ENCODE measurements at regions not wholly inside any gene's neighbourhood (a gene's known extent, or its start where the extent isn't known, plus 50 kb on each side); places are given as distances from the start of the nearest gene placed in this dataset.

DNA sequence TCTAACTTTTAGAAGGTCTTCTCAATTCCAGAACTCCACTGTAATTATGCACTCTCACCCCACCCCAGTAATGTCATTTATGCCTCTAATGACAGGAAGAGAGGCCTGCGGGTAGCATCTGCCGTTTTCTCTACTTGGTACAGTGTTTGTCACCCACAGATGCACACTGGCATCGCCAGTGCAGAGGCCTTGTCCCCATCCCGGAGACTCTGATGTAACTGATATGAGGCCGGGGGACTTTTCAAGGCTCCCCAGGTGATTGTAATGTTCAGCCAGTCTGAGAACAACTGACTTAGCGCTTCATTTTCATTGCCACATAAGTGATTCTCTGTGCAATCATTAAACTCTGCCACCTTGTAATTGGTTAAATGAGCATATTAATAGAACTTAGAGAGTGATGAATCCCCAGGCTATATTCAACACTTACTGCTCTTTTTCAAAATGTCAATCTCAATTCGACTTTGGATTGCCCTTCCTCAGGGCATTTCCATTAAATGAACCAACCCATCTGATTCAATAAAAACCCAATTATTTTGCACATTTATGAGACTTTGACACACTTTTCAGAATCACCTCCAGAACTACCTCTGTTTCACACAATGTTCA is 113.2 kb downstream of the HERPUD2 start:
- no peak for DNase-seq

DNA sequence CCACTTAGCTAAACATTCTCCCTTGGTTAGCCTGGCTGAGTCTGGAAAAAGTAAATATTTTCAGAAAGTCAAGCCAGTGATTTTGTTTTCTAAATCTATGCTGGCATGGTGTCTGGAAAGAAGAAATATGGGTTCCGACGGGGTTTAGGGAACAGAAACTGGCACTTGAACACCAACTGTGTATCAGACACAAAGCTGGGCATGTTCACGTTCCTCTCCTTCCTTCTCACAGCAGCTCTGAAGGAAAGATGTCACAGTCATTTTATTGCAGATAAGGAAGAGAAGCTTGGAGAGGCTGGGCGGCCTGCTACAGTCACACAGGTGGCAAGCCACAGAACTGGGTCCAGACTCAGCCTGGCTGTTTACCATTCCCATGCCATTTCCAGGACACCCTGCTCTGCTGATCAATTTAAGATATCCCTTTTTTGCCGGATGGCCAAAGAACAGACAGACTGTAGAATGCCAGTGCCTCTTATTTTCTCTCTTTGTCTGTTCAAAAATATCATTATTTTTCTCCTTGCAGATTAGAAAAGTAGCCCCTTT is 118.8 kb downstream of the HERPUD2 start:
- no peak for DNase-seq

DNA sequence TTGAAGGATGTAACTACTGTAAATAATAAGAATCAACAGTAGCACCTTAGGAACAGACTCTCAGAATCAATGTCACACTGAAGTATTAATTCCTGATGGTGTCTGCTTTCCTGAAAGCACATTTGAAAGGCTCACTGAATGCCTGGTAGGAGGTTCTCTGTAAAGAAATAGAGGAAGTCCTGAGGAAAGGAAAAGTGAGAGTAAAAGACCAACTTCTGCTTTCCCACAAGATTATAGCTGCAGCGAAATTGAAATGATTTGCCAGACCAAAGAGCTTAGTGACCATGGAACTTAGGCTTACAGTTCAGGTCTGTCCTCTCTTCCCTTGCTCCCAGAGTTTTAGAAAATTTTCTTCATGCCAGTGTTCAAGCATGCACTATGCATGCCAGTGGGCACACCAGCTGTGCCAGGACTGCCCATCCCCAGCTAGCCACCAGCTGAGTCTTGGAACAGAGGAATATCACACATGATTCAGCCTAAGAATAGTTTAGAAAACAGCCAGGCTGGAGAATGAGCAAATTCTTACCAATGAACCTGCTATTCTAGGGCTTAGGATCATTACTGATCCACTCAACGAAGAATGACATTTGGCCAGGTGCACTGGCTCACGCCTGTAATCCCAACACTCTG is 123.2 kb downstream of the HERPUD2 start:
- no peak for DNase-seq

DNA sequence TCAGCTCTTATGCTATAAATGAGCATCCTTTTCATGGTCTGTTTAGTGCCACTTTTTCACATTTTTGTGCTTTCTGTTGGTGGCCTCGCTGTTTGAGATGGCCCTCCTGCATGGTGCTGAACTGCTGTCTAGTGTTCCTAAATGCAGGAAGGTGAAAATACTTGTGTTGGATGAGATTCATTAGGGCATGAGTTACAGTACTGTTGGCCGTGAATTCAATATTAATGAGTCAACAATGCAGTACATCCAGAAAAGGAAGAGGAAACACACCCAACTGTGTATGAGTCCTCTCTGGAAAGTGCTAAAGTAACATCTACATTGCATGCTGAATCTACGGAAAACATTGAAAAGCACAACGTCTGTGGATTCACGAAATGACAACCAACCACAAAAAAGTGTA is 124.0 kb downstream of the HERPUD2 start:
- no peak for DNase-seq

DNA sequence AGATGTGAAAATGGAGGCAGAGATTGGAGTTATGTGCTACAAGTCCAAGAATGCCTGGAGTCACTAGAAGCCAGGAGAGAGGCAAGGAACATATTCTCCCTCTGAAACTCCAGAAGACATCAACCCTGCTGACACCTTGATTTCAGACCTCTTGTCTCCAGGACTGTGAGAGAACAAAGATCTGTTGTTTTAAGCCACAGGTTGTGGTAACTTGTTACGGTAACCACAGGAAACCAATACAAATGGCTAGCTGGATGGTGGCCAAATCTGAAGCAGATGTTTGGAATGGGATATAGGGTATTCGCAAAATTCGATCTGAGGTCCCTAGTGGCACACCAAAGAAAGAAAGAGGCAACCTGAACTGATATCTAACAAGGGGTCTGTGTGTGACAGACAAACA is 129.0 kb downstream of the HERPUD2 start:
- DNase-seq: no peak

DNA sequence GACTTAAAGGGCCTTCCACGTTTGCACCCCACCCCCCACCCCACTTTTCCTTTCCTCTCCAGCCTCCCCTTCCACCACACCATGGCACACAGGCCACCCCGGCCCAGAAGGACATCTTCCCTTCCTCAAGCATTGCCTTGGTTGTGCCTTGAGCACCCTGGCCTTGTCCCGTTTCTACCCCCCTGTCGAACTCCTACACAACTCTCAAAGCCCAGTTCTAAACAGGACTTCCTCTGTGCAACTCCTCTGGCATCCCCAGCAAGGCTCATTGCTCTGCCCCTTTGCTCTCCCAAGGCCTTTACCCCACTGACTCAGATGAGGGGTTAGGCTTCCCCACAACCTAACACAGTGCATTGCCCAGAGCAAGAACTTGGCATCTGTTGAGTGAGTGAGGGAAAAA is 136.1 kb downstream of the HERPUD2 start:
- no peak for DNase-seq

DNA sequence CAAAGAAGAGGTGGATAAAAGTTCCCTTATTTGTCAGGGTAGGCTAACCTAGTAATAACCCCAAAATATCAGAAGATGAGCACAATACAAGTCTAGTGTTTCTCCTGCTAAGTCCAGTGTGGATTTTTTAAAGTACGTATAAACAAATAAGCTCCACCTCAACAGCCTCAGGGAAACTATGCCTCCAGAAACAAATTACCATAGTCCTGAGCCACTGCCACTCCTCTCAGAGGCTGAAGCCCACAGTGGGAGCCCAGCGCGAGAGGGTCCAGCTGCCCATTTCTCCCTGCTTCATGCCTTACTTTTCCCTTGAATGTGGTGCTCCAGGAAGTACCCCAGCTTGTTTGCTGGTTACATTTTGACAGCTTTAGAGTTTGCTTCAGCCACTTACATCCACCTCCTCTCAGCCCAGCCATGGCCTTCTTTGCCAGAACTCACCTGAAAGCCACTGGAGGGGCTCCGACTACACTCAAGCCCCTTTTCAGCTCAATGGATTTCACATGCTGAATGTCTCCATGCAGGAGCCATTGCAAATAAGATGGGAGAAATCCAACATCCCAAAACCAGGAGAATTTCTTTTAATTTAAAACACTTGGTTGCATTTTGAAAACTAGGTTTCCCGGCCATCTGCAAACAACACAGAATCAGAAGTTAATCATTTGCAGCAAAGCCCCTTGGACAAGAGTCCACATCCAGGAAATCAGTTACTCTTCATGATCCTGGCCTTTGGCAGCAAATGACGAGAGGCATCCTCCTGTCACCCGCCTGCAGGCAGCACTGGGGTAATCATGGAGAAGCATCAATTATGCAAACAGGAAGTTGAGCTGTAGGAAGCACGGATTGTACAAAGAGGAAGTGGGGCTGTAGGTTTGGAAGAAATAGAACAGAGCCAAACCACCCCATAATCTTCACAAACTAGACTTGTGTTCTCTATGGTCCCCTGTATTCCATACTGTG is 138.1 kb downstream of the HERPUD2 start:
- DNase-seq: no peak

DNA sequence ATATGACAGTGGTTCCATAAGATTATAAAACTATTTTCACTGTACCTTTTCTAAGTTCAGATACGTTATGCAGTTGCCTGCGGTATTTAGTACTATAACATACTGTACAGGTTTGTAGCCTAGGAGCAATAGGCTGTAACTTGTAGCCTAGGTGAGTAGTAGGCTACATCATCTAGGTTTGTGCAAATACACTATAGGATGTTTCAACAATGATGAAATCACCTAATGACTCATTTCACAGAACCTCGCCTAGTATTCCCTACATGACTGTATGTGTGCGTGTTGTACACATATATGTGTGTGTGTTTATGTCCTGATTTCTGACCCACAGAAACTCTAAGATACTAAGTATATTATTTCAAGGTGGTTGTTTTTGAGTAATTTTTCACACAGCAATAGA is 139.0 kb downstream of the HERPUD2 start:
- no peak for DNase-seq

DNA sequence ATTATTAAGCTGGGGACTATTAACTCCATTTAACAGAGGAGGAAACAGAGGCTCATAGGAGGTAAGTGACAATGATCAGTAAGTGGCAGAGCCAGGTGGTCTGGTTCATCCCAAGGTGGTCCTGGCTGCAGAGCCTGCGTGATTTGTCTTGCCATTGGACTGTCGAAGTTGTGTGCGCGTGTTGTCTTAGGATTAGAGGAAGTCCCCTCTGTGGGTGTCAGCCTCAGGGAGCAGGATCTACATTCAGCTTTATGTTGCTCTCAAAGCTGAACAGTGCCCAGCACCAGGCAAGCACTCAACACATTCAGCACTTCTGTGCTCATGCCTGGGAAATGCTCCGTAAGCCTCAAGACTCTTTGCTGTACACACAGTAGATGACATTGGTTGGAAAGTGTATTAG is 139.5 kb downstream of the HERPUD2 start:
- no peak for DNase-seq

DNA sequence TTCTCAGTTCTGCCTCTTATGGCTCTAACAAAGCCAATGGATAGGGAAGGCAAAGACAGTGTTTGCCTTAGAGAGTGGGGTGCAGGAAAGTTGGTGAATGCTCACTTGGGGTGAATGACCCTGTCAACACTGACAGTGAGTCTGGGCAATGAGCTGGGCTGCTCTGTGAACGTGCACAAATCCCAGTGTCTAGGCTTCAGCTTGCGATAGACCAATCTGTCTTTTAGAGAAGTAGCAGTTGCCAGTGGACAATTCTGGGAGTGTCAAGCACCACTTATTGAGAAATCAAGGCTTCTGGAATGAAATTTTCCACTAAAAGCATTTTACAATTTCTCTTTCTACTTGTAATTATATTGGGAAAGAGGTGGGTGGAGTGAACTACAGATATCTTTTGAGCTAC is 141.4 kb downstream of the HERPUD2 start:
- DNase-seq: no peak

DNA sequence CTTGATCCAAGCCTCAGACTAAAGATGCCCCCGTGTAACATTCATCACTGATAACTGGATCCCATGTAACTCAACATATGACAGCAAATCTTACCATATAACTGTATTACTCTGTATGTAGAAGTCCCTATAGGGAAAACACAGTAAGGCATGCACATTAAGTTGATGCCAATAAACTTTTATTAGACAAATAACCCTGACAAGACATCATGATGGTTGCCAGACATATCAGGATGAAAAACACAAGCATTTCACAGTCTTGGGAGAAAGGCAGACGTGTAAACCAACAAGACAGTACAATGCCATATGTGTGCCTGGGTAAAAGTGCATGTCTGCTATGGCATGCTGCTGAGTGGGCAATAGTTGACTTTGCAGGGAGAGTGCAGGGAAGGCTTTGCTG is 142.2 kb downstream of the HERPUD2 start:
- no peak for DNase-seq

DNA sequence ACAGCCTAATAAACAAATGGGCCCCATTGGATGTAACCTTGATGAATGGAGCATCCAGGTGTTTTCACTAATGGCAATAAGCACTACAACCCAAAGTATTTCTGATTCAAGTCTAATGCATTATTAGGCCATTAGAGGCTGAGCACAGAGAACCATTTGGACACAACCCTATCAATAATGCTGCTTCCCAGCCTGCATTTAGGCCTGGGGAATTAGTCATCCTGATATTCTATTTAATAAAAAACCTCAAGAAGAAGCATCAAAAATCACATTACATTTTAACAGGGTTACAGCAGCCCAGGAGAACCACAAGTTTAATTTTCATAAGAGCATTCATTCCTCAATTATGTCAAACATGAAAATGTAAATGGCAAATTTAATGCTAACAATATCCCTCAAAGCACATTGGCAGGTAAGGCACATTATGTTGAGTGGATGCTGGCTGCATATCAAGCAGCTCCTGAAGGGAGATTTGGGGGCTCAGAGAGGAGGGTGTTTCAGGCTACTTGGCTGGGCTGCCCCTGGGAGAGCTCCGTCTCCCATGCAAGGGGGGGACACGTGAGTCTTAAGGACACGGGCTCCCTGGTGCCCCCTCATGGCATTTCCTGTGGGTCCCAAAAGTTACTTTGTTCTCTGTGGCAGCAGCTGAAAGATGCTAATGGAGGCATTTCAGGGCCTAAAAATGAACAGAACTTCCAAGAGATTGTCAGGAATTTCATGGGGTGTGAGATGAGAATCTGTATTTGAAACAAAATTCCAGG is 143.4 kb downstream of the HERPUD2 start:
- no peak for DNase-seq

DNA sequence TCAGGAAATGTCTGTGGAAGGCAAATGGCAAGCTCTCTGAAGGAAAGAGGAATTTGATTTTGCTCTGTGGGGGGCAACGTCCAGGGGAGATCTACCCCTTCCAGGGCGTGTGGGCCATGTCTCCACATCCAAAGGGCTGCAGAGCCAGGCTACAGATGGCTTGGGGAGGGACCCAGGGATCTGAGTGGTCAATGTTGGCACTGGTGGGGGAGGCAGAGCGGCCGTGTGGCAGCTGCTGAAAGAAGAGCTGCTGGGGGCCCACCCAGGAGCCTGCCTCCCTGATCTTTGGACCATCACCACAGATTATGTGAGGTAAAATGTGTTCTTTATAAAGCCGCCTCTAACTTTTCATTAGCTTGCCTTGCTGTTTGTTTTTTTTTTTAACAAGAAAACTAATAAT is 144.1 kb downstream of the HERPUD2 start:
- DNase-seq: no peak

DNA sequence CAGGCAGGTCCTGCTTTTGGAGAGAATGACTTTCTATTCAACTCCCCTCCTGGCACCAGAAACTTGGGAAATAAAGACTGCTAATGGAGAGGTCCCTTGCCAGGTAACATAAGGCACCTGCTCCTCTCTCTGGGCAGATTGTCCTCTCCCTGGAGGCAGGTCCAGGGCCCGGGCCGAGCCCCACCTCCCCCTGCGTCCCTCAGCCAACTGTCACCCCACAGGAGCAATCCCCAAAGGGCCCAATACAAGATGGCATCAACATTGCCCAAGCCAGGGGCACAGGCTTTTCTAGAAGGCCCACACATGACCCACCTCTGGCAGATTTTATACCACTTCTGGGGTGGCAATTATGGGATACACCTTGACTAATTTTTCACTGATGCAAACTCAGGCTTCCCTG is 145.2 kb downstream of the HERPUD2 start:
- DNase-seq: no peak

DNA sequence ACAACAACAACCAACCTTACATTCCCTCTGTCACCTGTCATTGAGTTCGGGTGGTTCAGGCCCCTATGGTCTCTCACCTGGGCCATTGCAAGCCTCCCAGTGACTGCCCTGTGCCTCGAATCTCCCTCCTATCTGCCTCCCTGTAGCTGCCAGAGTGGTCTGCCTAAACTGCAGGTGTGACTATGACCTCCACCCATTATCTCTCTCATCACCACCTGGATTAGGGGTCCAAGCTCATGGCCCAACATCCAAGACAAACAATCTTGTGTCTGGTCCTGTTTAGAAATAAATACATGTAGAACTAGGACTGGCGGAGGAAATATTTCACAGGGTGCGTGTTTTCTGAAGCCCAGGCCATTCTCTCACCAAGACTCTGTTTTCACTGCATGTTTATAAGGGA is 146.6 kb downstream of the HERPUD2 start:
- no peak for DNase-seq

DNA sequence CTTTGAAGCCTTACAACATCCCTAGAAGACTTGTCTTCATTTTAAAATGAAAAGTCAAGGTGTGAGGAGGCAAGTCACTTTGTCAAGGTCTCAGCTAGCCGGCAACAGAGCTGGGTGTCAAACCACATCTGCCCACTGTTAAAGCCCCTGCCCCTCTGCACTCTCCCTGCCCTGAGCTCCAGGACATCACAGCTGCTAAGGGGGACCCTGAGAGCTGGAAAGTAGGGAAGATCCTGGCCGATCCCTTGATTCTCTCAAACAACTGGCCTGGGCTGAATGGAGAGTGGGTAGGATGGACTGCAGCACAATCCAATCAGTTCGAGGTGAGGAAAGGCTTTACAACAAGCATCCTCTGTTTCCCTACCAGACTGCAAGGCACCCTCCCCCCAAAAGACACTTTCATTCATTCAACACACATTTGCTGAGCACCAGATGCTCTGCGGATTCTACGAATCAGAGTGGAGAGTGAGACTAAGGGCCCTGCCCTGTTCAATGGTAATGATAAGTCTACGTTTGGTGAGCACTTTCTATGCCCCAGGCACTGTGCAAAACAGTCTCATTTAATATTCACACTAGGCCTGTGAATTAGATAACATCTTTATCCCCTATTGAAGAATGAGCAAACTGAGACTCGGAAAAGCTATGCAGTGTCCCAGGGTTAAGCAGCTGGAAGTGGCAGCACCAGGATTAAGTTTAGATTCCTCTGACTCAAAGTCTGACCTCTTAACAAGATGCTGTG is 148.1 kb downstream of the HERPUD2 start:
- DNase-seq: no peak

DNA sequence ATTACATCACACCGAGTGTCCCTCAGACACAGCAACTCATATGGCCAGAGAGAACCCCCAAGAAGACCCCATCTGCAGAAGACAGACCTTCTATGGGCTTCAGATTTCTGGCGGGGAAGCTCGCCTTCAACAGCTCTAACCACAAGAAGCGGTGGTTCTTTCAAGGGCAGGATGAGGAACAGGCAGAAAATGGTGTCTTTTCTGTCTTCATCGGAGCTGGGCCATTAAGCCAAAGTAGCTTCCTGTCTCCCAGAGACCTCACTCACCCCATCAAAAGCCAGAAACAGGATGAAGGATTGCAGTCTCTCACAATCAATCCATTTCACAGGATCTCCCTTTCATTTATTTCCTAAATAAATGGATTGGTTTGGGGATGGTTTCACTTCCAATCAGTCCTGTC is 149.1 kb downstream of the HERPUD2 start:
- DNase-seq: no peak

DNA sequence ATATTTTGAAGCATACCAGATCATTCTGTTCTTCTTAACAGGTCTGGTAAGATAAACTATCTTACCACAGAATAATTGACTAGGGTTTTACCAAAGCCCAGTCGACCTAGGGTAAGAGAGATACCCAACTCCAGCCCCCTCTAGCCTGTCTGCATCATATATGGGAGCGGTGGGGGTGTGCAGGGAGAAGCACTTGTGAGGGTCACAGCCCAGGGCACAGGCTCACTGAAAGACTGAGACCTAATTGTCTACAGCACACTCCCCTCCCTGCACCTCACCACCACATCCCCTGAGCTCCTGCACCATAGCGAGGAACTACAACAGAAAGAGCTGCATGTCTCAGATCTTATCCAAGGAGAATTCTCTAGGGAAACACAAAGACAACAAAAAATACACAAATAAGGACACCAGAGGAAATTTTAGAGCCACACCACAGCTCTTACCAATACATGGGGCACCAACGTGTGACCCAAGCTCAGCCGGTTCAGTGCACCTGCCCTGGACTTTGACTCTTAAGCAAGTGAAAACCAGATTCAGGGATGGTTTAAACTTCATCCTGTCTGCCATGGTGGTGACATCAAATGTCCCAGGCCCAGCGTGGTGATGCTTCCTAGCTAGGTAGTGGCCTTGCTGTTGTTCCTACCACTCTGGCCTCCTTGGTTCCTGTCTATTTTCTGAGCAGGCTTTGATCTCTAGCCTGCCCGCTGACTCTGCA is 150.8 kb downstream of the HERPUD2 start:
- no peak for DNase-seq

DNA sequence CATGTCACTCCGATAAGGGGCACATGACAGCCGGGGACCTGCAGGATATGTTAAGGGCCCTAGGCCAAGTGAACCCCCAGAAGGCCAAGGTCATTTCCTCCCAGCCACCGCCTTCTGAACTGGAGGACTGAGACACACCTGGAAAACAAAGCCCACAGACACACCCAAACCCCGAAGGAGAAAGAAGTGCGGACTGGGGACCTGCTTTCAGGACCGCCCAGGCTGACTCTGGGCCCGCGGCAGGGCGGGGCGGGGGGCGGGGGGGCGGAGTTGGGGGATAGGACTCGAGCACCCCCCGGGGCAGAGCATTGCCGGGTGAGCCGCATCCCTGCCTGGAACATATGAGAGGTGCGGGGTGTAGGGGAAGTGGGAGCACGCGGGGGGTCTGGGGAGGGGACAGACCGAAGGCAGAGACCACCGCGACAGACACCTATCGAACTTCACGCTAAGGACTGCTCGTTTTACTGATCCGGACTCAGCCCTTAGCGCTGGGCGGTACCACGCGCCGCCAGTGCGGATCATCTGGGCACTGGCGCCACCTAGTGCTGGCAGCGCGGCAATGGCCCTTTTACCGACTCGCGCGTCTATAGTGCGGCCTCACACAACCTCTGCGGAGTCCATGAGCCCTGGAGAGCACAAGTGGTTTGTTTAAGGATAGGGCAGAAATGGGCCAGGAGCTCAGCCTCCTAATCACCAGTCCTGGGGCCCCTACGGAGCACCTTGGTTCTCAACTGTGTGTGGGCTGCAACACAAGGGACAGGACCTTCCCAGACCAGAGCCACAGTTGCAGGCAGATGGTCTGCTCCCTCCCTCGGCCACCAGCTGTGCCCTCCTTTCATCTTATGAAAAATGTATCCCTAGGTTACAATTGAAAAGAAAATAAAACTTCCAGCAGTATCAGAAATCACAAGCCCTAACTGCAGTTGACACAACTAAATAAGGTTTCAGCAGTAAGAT is 157.6 kb downstream of the HERPUD2 start:
- peak; percentile 51 to 70 (median 65) for DNase-seq

DNA sequence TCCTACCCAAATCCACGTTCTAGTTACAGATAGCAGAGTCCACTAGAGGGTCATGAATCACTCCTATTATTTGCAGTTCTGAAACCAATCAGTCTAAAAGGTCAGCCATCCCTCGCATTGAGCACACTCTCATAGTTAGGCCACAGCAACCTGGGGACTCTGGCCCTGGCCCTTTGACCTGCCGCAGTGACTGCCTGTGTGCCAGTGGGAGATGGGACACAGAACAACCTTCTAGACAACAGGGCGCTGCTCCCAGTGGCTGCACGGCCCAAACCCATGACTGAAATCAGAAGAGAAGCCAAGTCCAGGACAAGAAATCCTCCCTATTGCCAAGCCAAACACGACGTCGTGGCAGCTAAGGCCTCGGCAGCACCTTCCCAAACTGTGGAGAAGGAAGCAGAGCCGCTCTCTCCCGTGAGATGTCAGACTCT is 158.5 kb downstream of the HERPUD2 start:
- no peak for DNase-seq
